Astrocyte (in vitro differentiated cells and primary cell): ENCODE measurements at regions not wholly inside any gene's neighbourhood (a gene's known extent, or its start where the extent isn't known, plus 50 kb on each side); places are given as distances from the start of the nearest gene placed in this dataset.

Experiments used
- CTCF ChIP-seq: IDR thresholded peaks from 2 replicates; pipeline ENCODE4 v1.5.1; 2011; ENCODE audit warnings: low read depth, mild to moderate bottlenecking, inconsistent platforms, low read length, moderate library complexity; ENCODE audit not compliant: insufficient read depth
- EZH2 ChIP-seq: IDR thresholded peaks from 2 replicates; pipeline ENCODE4 v1.6.1; 2012; ENCODE audit warnings: mild to moderate bottlenecking, low read length, inconsistent platforms; ENCODE audit not compliant: insufficient read depth

DNA sequence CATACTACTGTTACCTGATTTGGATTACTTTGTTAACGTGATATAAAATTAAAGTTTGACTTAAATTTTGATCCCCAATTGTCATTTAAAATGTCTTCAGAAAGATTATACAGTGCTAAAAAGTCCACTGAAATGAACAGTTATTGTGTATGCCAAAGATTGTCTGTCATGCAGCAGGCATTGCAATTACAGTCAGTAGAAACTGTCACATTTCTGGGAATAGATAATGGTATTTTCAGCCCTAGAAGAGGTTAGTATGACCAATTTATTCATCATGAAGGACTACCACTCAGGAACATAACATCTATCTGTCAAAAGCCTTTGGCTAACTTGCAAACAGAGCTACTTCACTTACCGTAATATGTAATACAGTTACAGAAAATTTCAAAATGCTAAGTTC is 852.5 kb upstream of the TENM4 start:
- TF ChIP-seq CTCF (no peak), EZH2 (no peak)
